ENCODE measurements at regions not wholly inside any gene's neighbourhood (a gene's known extent, or its start where the extent isn't known, plus 50 kb on each side); places are given as distances from the start of the nearest gene placed in this dataset.

- Histone ChIP-seq H3K36me3 (no peaks in the 10 kb centered on the region), H3K27ac (no peak overlapping the region), H3K4me1 (ENCODE audit: control insufficient read depth in 1 of 2, insufficient read depth in 1 of 2, low read depth in 1 of 2, low read length in 1 of 2) (no peaks in the 10 kb centered on the region), H3K4me3 (ENCODE audit: low read depth in 1 of 2, low read length in 1 of 2) (no peak overlapping the region), H3K27me3 (no peaks in the 10 kb centered on the region), H3K9me3 (no peaks in the 10 kb centered on the region)
- no peak for TF ChIP-seq CTCF (IDR thresholded peaks at IDR 0.05)
Measured at GRCh38 chr14:38629412-38629811, 373.5 kb upstream of the CLEC14A start.

GRCh38 chr14:38627163-38627562 lies 371.3 kb upstream of the CLEC14A start:
- H3K4me3 ChIP-seq (ENCODE audit: low read depth in 1 of 2, low read length in 1 of 2): no peak overlapping the region
- no peaks in the 10 kb centered on the region for H3K9me3 ChIP-seq
- H3K27ac ChIP-seq: no peak overlapping the region
- H3K36me3 ChIP-seq: no peaks in the 10 kb centered on the region
- H3K4me1 ChIP-seq (ENCODE audit: control insufficient read depth in 1 of 2, insufficient read depth in 1 of 2, low read depth in 1 of 2, low read length in 1 of 2): no peaks in the 10 kb centered on the region
- TF ChIP-seq CTCF (IDR thresholded peaks at IDR 0.05): no peak
- no peaks in the 10 kb centered on the region for H3K27me3 ChIP-seq

DNA sequence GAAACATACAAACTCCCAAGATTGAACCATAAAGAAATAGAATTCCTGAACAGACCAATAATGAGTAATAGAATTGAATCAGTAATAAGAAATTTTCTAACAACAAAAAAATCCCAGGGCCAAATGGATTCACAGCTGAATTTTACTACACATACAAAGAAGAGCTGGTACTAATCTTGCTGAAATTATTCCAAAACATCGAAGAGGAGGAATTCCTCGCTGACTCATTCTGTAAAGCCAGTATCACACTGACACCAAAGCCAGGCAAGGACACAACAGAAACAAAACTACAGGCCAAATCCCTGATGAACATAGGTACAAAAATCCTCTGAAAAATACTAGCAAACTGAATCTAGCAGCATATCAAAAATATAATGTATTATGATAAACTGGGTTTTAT lies 367.8 kb upstream of the CLEC14A start:
- Histone ChIP-seq H3K27ac (no peak overlapping the region), H3K4me3 (ENCODE audit: low read depth in 1 of 2, low read length in 1 of 2) (no peak overlapping the region), H3K36me3 (no peaks in the 10 kb centered on the region), H3K9me3 (no peaks in the 10 kb centered on the region), H3K4me1 (ENCODE audit: control insufficient read depth in 1 of 2, insufficient read depth in 1 of 2, low read depth in 1 of 2, low read length in 1 of 2) (no peaks in the 10 kb centered on the region), H3K27me3 (no peaks in the 10 kb centered on the region)
- TF ChIP-seq CTCF (IDR thresholded peaks at IDR 0.05): no peak

DNA sequence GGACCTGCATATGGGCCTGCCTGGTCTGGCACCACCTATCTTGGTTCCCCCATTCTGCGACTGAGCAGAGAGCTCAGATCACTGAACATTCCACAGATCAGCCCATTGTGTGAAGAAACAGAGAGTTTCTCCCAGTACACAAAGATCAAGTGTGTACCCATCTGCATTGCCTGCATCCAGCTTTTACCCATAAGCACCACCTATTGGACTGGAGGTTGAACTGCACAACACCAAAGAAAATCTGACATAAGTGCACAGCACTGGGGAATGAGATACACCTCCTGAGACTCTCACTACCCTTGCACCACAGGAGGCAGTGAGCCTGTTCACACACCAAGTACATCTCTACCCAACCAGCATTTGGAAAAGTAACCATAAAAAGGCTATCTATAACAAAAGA lies 362.6 kb upstream of the CLEC14A start:
- no peak overlapping the region for H3K4me3 ChIP-seq (ENCODE audit: low read depth in 1 of 2, low read length in 1 of 2)
- H3K27ac ChIP-seq: no peak overlapping the region
- H3K4me1 ChIP-seq (ENCODE audit: control insufficient read depth in 1 of 2, insufficient read depth in 1 of 2, low read depth in 1 of 2, low read length in 1 of 2): no peaks in the 10 kb centered on the region
- no peaks in the 10 kb centered on the region for H3K27me3 ChIP-seq
- no peaks in the 10 kb centered on the region for H3K9me3 ChIP-seq
- H3K36me3 ChIP-seq: no peaks in the 10 kb centered on the region
- TF ChIP-seq CTCF (IDR thresholded peaks at IDR 0.05): no peak

GRCh38 chr14:38616959-38617358 lies 361.1 kb upstream of the CLEC14A start:
- H3K27ac ChIP-seq: no peak overlapping the region
- no peak overlapping the region for H3K4me3 ChIP-seq (ENCODE audit: low read depth in 1 of 2, low read length in 1 of 2)
- TF ChIP-seq CTCF (IDR thresholded peaks at IDR 0.05): no peak
- H3K36me3 ChIP-seq: no peaks in the 10 kb centered on the region
- H3K4me1 ChIP-seq (ENCODE audit: control insufficient read depth in 1 of 2, insufficient read depth in 1 of 2, low read depth in 1 of 2, low read length in 1 of 2): no peaks in the 10 kb centered on the region
- H3K9me3 ChIP-seq: no peaks in the 10 kb centered on the region
- H3K27me3 ChIP-seq: no peaks in the 10 kb centered on the region

DNA sequence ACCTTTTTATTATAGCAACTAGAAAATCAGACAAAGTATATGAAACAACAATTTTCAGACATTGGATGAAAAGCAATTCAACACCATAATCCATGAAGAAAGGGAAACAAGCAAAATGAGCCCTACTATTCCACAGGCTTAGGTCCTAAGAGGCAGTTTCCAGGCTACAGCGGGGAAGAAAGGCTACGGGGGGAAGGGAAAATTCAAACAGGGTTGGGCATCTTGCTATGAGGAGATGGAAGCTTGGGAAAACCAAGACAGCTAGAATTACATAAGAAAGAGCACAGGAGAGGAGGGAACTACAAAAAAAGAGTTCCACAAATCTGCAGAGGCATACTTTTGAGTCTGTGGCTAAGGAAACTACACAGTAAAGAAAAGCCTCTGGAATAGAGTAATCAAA lies 356.0 kb upstream of the CLEC14A start:
- Histone ChIP-seq H3K36me3 (no peaks in the 10 kb centered on the region), H3K4me1 (ENCODE audit: control insufficient read depth in 1 of 2, insufficient read depth in 1 of 2, low read depth in 1 of 2, low read length in 1 of 2) (no peaks in the 10 kb centered on the region), H3K27ac (no peak overlapping the region), H3K27me3 (no peaks in the 10 kb centered on the region), H3K9me3 (no peaks in the 10 kb centered on the region), H3K4me3 (ENCODE audit: low read depth in 1 of 2, low read length in 1 of 2) (no peak overlapping the region)
- TF ChIP-seq CTCF (IDR thresholded peaks at IDR 0.05): no peak

Measured in neutrophil (primary cell).